ENCODE measurements at regions not wholly inside any gene's neighbourhood (a gene's known extent, or its start where the extent isn't known, plus 50 kb on each side); places are given as distances from the start of the nearest gene placed in this dataset.

DNA sequence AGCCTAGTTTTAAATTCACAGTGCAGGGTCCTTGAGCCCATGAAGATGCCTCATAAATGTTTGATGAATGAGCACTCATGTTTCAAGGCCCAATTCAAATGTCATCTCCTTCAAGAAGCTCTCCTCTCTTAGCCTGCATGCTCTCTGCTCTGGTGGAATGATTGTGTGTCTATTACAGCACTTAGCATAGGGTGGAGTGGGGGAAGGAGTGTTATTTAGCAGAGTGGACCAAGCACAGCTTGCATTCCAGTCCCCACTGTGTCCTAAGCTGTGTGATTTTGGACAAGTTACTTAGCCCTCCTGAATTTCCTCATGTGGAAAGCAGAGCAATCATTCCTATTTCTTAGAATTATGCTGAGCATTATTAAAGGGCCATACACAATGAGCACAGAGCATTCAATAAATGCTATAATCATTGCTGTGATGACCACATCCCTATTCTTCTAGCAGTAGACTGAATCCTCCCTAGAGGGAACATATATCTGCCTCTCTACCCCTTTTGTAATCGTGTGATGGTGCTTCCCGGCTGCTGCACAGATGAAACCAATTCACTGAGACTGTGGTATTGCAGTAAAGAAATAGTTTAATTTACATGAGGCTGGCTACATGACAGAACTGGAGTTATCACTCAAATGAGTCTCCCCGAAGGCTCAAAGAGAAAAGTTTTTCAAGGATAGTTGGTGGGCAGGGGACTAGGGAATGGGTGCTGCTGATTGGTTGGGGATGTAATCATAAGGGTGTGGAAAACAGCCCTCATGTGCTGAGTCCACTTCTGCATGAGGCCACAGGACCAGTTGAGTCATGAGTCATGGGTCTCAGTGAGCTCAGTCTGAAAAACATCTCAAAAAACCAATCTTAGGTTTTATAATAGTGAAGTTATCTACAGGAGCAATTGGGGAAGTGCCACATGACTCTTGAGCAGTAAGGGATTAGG is 173.4 kb upstream of the NDUFV2 start (continued):
- TF ChIP-seq, protein P1, sequence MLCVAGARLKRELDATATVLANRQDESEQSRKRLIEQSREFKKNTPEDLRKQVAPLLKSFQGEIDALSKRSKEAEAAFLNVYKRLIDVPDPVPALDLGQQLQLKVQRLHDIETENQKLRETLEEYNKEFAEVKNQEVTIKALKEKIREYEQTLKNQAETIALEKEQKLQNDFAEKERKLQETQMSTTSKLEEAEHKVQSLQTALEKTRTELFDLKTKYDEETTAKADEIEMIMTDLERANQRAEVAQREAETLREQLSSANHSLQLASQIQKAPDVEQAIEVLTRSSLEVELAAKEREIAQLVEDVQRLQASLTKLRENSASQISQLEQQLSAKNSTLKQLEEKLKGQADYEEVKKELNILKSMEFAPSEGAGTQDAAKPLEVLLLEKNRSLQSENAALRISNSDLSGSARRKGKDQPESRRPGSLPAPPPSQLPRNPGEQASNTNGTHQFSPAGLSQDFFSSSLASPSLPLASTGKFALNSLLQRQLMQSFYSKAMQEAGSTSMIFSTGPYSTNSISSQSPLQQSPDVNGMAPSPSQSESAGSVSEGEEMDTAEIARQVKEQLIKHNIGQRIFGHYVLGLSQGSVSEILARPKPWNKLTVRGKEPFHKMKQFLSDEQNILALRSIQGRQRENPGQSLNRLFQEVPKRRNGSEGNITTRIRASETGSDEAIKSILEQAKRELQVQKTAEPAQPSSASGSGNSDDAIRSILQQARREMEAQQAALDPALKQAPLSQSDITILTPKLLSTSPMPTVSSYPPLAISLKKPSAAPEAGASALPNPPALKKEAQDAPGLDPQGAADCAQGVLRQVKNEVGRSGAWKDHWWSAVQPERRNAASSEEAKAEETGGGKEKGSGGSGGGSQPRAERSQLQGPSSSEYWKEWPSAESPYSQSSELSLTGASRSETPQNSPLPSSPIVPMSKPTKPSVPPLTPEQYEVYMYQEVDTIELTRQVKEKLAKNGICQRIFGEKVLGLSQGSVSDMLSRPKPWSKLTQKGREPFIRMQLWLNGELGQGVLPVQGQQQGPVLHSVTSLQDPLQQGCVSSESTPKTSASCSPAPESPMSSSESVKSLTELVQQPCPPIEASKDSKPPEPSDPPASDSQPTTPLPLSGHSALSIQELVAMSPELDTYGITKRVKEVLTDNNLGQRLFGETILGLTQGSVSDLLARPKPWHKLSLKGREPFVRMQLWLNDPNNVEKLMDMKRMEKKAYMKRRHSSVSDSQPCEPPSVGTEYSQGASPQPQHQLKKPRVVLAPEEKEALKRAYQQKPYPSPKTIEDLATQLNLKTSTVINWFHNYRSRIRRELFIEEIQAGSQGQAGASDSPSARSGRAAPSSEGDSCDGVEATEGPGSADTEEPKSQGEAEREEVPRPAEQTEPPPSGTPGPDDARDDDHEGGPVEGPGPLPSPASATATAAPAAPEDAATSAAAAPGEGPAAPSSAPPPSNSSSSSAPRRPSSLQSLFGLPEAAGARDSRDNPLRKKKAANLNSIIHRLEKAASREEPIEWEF (CRISPR knock-in tag; IDR thresholded peaks at IDR 0.05) = no peak
- TF ChIP-seq ZNF133 (CRISPR knock-in tag; IDR thresholded peaks at IDR 0.05) = no peak
- TF ChIP-seq, protein P2, sequence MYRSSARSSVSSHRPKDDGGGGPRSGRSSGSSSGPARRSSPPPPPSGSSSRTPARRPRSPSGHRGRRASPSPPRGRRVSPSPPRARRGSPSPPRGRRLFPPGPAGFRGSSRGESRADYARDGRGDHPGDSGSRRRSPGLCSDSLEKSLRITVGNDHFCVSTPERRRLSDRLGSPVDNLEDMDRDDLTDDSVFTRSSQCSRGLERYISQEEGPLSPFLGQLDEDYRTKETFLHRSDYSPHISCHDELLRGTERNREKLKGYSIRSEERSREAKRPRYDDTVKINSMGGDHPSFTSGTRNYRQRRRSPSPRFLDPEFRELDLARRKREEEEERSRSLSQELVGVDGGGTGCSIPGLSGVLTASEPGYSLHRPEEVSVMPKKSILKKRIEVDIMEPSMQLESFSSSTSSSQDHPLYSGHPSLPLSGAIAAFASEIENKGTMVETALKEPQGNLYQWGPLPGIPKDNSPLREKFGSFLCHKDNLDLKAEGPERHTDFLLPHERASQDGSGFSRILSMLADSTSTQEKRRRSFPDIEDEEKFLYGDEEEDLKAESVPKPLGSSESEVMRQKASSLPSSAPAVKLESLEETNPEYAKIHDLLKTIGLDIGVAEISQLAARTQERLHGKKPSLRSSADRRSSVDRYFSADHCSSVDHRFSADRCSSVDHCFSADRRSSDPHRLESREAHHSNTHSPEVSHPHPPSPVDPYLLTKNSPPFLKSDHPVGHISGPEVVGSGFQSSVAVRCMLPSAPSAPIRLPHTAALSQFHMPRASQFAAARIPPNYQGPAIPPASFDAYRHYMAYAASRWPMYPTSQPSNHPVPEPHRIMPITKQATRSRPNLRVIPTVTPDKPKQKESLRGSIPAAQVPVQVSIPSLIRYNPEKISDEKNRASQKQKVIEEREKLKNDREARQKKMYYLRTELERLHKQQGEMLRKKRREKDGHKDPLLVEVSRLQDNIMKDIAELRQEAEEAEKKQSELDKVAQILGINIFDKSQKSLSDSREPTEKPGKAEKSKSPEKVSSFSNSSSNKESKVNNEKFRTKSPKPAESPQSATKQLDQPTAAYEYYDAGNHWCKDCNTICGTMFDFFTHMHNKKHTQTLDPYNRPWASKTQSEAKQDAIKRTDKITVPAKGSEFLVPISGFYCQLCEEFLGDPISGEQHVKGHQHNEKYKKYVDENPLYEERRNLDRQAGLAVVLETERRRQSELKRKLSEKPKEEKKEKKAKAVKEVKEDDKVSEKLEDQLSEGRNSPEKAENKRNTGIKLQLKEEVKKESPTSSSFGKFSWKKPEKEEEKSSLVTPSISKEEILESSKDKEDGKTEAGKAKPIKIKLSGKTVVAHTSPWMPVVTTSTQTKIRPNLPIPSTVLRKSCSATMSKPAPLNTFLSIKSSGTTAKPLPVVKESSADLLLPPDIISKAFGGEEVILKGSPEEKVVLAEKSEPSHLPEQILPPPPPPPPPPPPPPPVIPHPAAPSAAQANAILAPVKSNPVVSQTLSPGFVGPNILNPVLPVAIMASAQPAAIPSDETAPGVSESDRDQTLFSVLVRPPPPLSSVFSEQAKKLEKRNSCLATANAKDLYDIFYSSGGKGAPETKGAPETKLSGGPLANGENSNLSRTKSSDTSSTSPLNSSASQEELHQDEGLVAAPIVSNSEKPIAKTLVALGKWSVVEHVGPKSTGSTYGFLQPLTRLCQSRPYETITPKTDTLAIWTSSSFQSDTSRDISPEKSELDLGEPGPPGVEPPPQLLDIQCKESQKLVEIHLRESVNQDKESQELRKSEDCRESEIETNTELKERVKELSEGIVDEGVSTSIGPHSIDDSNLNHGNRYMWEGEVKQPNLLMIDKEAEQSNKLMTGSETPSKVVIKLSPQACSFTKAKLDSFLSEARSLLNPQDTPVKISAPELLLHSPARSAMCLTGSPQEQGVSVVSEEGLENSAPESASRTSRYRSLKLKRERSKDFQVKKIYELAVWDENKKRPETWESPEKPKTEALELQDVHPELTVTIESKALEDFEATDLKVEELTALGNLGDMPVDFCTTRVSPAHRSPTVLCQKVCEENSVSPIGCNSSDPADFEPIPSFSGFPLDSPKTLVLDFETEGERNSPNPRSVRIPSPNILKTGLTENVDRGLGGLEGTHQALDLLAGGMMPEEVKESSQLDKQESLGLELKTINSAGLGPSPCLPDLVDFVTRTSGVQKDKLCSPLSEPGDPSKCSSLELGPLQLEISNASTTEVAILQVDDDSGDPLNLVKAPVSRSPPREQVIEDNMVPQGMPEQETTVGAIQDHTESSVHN (IDR thresholded peaks at IDR 0.05; ENCODE audit: borderline replicate concordance in 1 of 2, low read depth in 1 of 2) = no peak
- TF ChIP-seq FOXK2 (conservative IDR thresholded peaks at IDR 0.05 in 1 of 2, IDR thresholded peaks at IDR 0.05 in 1 of 2; ENCODE audit: low read depth in 2 of 2) = no peak
- TF ChIP-seq JUN (IDR thresholded peaks at IDR 0.05; ENCODE audit: borderline replicate concordance, low read depth, low read length) = peak; percentile 64; the same call in 1 of the 2 replicates
- no peak for TF ChIP-seq JUN (CRISPR knock-in tag; IDR thresholded peaks at IDR 0.05; ENCODE audit: borderline replicate concordance)
- no peak for TF ChIP-seq ASH1L (IDR thresholded peaks at IDR 0.05; ENCODE audit: borderline replicate concordance, low read depth, partially characterized antibody)
- peak; percentile 31 for TF ChIP-seq RBM25 (IDR thresholded peaks at IDR 0.05; ENCODE audit: low read depth, low read length, severe bottlenecking)
- TF ChIP-seq, protein P3, sequence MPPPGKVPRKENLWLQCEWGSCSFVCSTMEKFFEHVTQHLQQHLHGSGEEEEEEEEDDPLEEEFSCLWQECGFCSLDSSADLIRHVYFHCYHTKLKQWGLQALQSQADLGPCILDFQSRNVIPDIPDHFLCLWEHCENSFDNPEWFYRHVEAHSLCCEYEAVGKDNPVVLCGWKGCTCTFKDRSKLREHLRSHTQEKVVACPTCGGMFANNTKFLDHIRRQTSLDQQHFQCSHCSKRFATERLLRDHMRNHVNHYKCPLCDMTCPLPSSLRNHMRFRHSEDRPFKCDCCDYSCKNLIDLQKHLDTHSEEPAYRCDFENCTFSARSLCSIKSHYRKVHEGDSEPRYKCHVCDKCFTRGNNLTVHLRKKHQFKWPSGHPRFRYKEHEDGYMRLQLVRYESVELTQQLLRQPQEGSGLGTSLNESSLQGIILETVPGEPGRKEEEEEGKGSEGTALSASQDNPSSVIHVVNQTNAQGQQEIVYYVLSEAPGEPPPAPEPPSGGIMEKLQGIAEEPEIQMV (tag; conservative IDR thresholded peaks at IDR 0.05; ENCODE audit: low read depth) = no peak
- 0 out of 2 replicates have a peak, but pooled peaks have one; percentile 26 for TF ChIP-seq FOSL1 (tag; conservative IDR thresholded peaks at IDR 0.05)

Data from K562 (cell line).